Neuronal stem cell (in vitro differentiated cells): ENCODE measurements at regions not wholly inside any gene's neighbourhood (a gene's known extent, or its start where the extent isn't known, plus 50 kb on each side); places are given as distances from the start of the nearest gene placed in this dataset.
"Not testable (repeated sequence)": the region's sequence is repeated elsewhere in the genome, so short reads cannot be mapped to it uniquely, and the experiment has no call there.

ENCODE experiments used
- DNase-seq: peaks from one replicate; pipeline ENCODE4 v3.0.0-alpha.2; 2013; ENCODE audit warnings: low spot score
- H2AFZ ChIP-seq: one replicate; pipeline ENCODE4 v1.6.1; 2013; ENCODE audit warnings: mild to moderate bottlenecking, low read length, inconsistent platforms
- H2AK5ac ChIP-seq: 2 replicates; pipeline ENCODE4 v1.6.1; 2013; ENCODE audit warnings: low read depth, mild to moderate bottlenecking, inconsistent platforms, low read length, moderate library complexity, mixed read lengths
- H2BK120ac ChIP-seq: 2 replicates; pipeline ENCODE4 v1.6.1; 2013; ENCODE audit warnings: low read depth, mild to moderate bottlenecking, inconsistent platforms, low read length, moderate library complexity, mixed read lengths
- H2BK12ac ChIP-seq: one replicate; pipeline ENCODE4 v1.6.1; 2013; ENCODE audit warnings: low read length, inconsistent platforms
- H2BK15ac ChIP-seq: 2 replicates; pipeline ENCODE4 v1.6.1; 2013; ENCODE audit warnings: mild to moderate bottlenecking, low read length, inconsistent platforms, mixed read lengths
- H2BK5ac ChIP-seq: one replicate; pipeline ENCODE4 v1.6.1; 2013; ENCODE audit warnings: inconsistent platforms, mild to moderate bottlenecking, low read length, moderate library complexity
- H3K14ac ChIP-seq: one replicate; pipeline ENCODE4 v1.6.1; 2013; ENCODE audit warnings: low read length, inconsistent platforms
- H3K18ac ChIP-seq: 2 replicates; pipeline ENCODE4 v1.6.1; 2013; ENCODE audit warnings: low read length, inconsistent platforms
- H3K23ac ChIP-seq: 2 replicates; pipeline ENCODE4 v1.6.1; 2013; ENCODE audit warnings: low read depth, mild to moderate bottlenecking, mixed read lengths, low read length, inconsistent platforms; ENCODE audit not compliant: poor library complexity
- H3K27ac ChIP-seq: replicated peaks from 3 replicates; pipeline ENCODE4 v1.5.1; 2013; ENCODE audit warnings: low read length, inconsistent platforms
- H3K27me3 ChIP-seq, 3 experiments: 2 replicates each; pipeline ENCODE4 v1.6.1; 2013; ENCODE audit warnings: low read length in 3 of 3, mild to moderate bottlenecking in 2 of 3, inconsistent platforms in 1 of 3, low read depth in 1 of 3, mixed read lengths in 1 of 3, moderate library complexity in 1 of 3; ENCODE audit not compliant: control insufficient read depth in 3 of 3, insufficient read depth in 3 of 3
- H3K36me3 ChIP-seq, 2 donors: replicated peaks in 1 of 2; 2 replicates each; pipeline ENCODE4 v1.6.1; 2013; ENCODE audit warnings: low read length in 2 of 2; ENCODE audit not compliant: control insufficient read depth in 2 of 2, insufficient read depth in 2 of 2
- H3K4ac ChIP-seq: 2 replicates; pipeline ENCODE4 v1.6.1; 2013; ENCODE audit warnings: inconsistent platforms, mild to moderate bottlenecking, low read length, moderate library complexity
- H3K4me1 ChIP-seq, 2 donors: 1 replicate in 1 of 2; 2 replicates in 1 of 2; pipeline ENCODE4 v1.6.1; 2013; ENCODE audit warnings: low read length in 2 of 2, low read depth in 1 of 2; ENCODE audit not compliant: control insufficient read depth in 2 of 2, insufficient read depth in 1 of 2
- H3K4me2 ChIP-seq: one replicate; pipeline ENCODE4 v1.6.1; 2013; ENCODE audit warnings: mild to moderate bottlenecking, low read length, inconsistent platforms; ENCODE audit not compliant: insufficient read depth, poor library complexity, severe bottlenecking
- H3K4me3 ChIP-seq, 2 donors: 2 replicates each; pipeline ENCODE4 v1.5.1; 2013; ENCODE audit warnings: low read length in 2 of 2, mild to moderate bottlenecking in 2 of 2, inconsistent platforms in 1 of 2, moderate library complexity in 1 of 2
- H3K79me1 ChIP-seq: one replicate; pipeline ENCODE4 v1.6.1; 2013; ENCODE audit warnings: low read depth, mild to moderate bottlenecking, inconsistent platforms, low read length, moderate library complexity
- H3K9ac ChIP-seq: one replicate; pipeline ENCODE4 v1.6.1; 2013; ENCODE audit warnings: mild to moderate bottlenecking, low read depth, low read length, inconsistent platforms; ENCODE audit not compliant: poor library complexity
- H3K9me3 ChIP-seq, 2 donors: replicated peaks in 1 of 2; 2 replicates each; pipeline versions ENCODE3 to v1.6.1; 2013; ENCODE audit warnings: low read length in 2 of 2, mild to moderate bottlenecking in 2 of 2, inconsistent platforms in 1 of 2, low read depth in 1 of 2, mixed read lengths in 1 of 2, moderate library complexity in 1 of 2; ENCODE audit not compliant: control insufficient read depth in 2 of 2, insufficient read depth in 1 of 2
- H4K8ac ChIP-seq: one replicate; pipeline ENCODE4 v1.6.1; 2013; ENCODE audit warnings: low read depth, mild to moderate bottlenecking, inconsistent platforms, low read length, moderate library complexity
- H4K91ac ChIP-seq: one replicate; pipeline ENCODE4 v1.6.1; 2013; ENCODE audit warnings: low read length, low read depth, mild to moderate bottlenecking, inconsistent platforms; ENCODE audit not compliant: poor library complexity
- WGBS, 2 donors: extraction: QIAGEN DNeasy Blood & Tissue Kit; methylation state at CpG; one replicate each; pipeline ENCODE4 v1.1.7; 2013; ENCODE audit warnings: missing lambda C conversion rate in 2 of 2, mixed read lengths in 1 of 2; ENCODE audit not compliant: insufficient read length in 2 of 2, insufficient replicate concordance in 1 of 2; ENCODE audit errors: extremely low coverage in 2 of 2; 5-methylcytosine and 5-hydroxymethylcytosine counted together

GRCh38 chr6:144956697-144957096 lies 671.6 kb downstream of the UTRN start:
- H3K4me3 ChIP-seq, H3K9me3 ChIP-seq, H3K36me3 ChIP-seq: not testable (repeated sequence)

GRCh38 chr6:144957236-144957937 lies 672.3 kb downstream of the UTRN start:
- Histone ChIP-seq H3K4ac (no peak overlapping the region), H3K4me2 (no peak overlapping the region), H4K91ac (no peak overlapping the region), H3K9ac (no peak overlapping the region), H3K36me3 (no peaks in the 10 kb centered on the region), H3K18ac (no peak overlapping the region), H2BK5ac (no peak overlapping the region), H3K14ac (no peak overlapping the region), H3K4me3 (no peak overlapping the region), H4K8ac (no peak overlapping the region), H3K27ac (no peak overlapping the region), H2BK12ac (no peak overlapping the region), H2BK15ac (no peak overlapping the region), H2BK120ac (no peak overlapping the region), H2AFZ (no peak overlapping the region), H3K9me3 (no peaks in the 10 kb centered on the region), H3K27me3 (no peaks in the 10 kb centered on the region), H3K79me1 (no peaks in the 10 kb centered on the region), H3K4me1 (peaks cover 2 to 5% of the 10 kb centered on the region in 2 donors), H2AK5ac (no peak overlapping the region), H3K23ac (no peak overlapping the region)
- no CpG with 5 or more reads among the region's 1 CpG for WGBS, 2 donors
- DNase-seq, result no peak

More at GRCh38 chr6:144956697-144957096, 671.6 kb downstream of the UTRN start:
- not testable (repeated sequence) for H3K4ac ChIP-seq, H2BK12ac ChIP-seq, H2BK5ac ChIP-seq, H3K18ac ChIP-seq, H4K8ac ChIP-seq, DNase-seq, H2BK120ac ChIP-seq, H3K79me1 ChIP-seq, H3K9ac ChIP-seq, H2AK5ac ChIP-seq, H2AFZ ChIP-seq, H2BK15ac ChIP-seq, H3K27ac ChIP-seq, H3K4me2 ChIP-seq, H3K14ac ChIP-seq, H3K27me3 ChIP-seq, H3K4me1 ChIP-seq, H4K91ac ChIP-seq, H3K23ac ChIP-seq

GRCh38 chr6:144969154-144969553 lies 684.0 kb downstream of the UTRN start:
- Histone ChIP-seq H3K4me3 (no peak overlapping the region), H3K23ac (no peak overlapping the region), H3K9me3 (peaks cover 0 to 4% of the 10 kb centered on the region in 2 donors), H3K4me2 (no peak overlapping the region), H2BK15ac (no peak overlapping the region), H3K18ac (no peak overlapping the region), H2AK5ac (no peak overlapping the region), H4K91ac (no peak overlapping the region), H3K79me1 (no peaks in the 10 kb centered on the region), H3K14ac (no peak overlapping the region), H4K8ac (no peak overlapping the region), H3K36me3 (no peaks in the 10 kb centered on the region), H2AFZ (no peak overlapping the region), H2BK12ac (no peak overlapping the region), H2BK120ac (no peak overlapping the region), H3K27ac (no peak overlapping the region), H3K27me3 (no peaks in the 10 kb centered on the region), H3K4me1 (peaks cover 0 to 8% of the 10 kb centered on the region in 2 donors), H2BK5ac (no peak overlapping the region), H3K4ac (no peak overlapping the region), H3K9ac (no peak overlapping the region)
- no peak for DNase-seq
- no CpG with 5 or more reads among the region's 3 CpGs for WGBS, 2 donors

- H3K27ac ChIP-seq, result no peak overlapping the region
- no CpG with 5 or more reads among the region's 6 CpGs for WGBS, 2 donors
- H4K91ac ChIP-seq, result no peak overlapping the region
- H3K9ac ChIP-seq, result no peak overlapping the region
- no peak overlapping the region for H3K14ac ChIP-seq
- no peaks in the 10 kb centered on the region for H3K79me1 ChIP-seq
- no peak overlapping the region for H3K4me3 ChIP-seq
- no peak overlapping the region for H2AFZ ChIP-seq
- H2BK15ac ChIP-seq, result no peak overlapping the region
- H2BK12ac ChIP-seq, result no peak overlapping the region
- H3K4me1 ChIP-seq, result peaks cover 0 to 8% of the 10 kb centered on the region in 2 donors
- H3K18ac ChIP-seq, result no peak overlapping the region
- H3K4ac ChIP-seq, result no peak overlapping the region
- DNase-seq, result no peak
- no peak overlapping the region for H3K4me2 ChIP-seq
- H3K27me3 ChIP-seq, result no peaks in the 10 kb centered on the region
- peaks cover 0 to 4% of the 10 kb centered on the region in 2 donors for H3K9me3 ChIP-seq
- H2BK120ac ChIP-seq, result no peak overlapping the region
- H4K8ac ChIP-seq, result no peak overlapping the region
- H3K23ac ChIP-seq, result no peak overlapping the region
- H2BK5ac ChIP-seq, result no peak overlapping the region
- H2AK5ac ChIP-seq, result no peak overlapping the region
- no peaks in the 10 kb centered on the region for H3K36me3 ChIP-seq
These were observed 684.6 kb downstream of the UTRN start for GRCh38 chr6:144969602-144970272.
